Femur (tissue), 1 donor: ENCODE measurements at regions not wholly inside any gene's neighbourhood (a gene's known extent, or its start where the extent isn't known, plus 50 kb on each side); places are given as distances from the start of the nearest gene placed in this dataset.

Source experiments
- DNase-seq: peaks from one replicate; pipeline ENCODE4 v3.0.0-alpha.2; 2017

- no peak for DNase-seq
These were observed 149.5 kb downstream of the BMP4 start for GRCh38 chr14:53807108-53807507.

DNA sequence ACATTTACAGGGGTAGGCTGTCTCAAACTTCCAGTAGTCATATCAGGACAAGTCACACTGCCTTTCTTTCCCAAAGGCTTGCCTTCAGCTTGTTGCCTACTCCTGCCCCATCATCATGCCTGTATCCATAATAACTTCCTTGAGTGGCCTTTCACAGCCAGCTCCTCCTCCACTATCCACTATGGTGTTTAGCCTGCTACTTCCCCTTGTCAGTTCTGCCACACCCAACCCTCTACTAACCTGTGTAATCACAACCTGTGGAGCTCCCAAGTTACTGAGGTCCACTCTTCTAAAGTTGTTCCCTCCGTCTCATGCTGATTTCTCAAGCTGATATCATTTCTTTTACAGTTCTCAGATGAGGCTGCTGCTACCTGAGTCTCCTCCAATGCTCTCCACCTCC lies 159.9 kb downstream of the BMP4 start:
- DNase-seq = no peak

GRCh38 chr14:53793790-53794505 lies 162.7 kb downstream of the BMP4 start:
- no peak for DNase-seq

DNA sequence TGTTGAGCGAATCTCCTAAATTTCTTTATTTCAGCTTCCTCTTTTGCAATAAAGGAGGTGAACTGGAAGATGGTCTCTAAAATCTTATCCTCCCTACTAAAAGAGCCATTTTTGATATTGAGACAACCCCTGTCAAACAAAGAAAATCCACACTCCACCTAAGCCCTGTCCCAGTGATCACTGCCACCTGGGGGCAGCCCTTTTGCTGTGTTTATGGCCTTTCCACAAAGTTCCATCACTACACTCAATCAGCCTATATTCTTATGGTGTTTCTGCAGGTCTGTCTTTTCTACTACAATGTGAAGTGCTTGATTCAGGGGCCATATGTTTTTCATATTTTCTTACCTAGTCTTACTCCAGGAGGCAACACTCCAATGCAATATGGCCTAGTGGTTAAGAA lies 163.7 kb downstream of the BMP4 start:
- no peak for DNase-seq

GRCh38 chr14:53790731-53791500 lies 165.7 kb downstream of the BMP4 start:
- no peak for DNase-seq

- no peak for DNase-seq
These were observed 168.1 kb downstream of the BMP4 start for GRCh38 chr14:53788566-53788965.

- DNase-seq = no peak
These were observed 170.6 kb downstream of the BMP4 start for GRCh38 chr14:53786045-53786444.

DNA sequence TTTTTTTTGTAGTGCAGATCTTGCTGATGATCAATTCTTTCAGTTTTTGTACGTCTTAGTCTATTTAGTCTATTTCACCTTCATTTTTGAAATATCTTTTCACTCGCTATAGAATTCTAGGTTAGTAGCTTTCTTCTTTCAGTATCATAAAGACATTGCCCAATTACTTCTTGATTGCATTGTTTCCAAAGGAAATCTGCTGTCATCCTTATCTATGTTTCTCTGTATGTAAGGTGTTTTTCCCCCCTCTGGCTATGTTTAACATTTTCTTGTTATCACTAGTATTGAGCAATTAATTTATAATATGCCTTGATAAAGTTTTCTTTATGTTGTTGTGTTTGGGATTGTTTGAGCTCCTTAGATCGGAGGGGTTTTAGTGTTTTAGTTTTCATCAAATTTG lies 171.9 kb downstream of the BMP4 start:
- DNase-seq = no peak

GRCh38 chr14:53783256-53783655 lies 173.4 kb downstream of the BMP4 start:
- no peak for DNase-seq

DNA sequence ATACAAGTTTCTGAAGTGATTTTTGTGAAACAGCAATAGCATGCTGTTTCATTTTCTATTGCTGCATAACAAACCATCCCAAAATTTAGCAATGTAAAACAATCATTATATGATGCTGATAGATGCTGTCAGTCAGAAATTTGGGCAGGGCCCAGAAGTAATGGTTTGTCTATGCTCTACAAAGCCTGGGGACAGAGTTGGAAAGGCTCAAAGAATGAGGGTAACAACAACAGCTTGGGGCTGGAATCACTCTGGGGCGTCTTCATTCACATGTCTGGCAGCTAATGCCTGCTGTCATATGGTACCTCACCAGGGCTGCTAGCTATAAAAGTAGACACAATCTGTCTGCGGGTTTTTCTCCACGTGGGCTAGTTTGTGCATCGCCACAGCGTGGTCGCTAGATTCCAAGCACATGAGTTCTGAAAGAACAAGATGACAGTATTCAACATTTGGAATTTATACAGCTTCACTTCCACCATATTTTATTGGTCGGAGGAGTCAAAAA lies 176.5 kb downstream of the BMP4 start:
- no peak for DNase-seq

GRCh38 chr14:53779301-53779700 lies 177.3 kb downstream of the BMP4 start:
- no peak for DNase-seq

GRCh38 chr14:53778263-53778662 lies 178.4 kb downstream of the BMP4 start:
- no peak for DNase-seq

GRCh38 chr14:53772936-53773335 lies 183.7 kb downstream of the BMP4 start:
- DNase-seq = no peak

DNA sequence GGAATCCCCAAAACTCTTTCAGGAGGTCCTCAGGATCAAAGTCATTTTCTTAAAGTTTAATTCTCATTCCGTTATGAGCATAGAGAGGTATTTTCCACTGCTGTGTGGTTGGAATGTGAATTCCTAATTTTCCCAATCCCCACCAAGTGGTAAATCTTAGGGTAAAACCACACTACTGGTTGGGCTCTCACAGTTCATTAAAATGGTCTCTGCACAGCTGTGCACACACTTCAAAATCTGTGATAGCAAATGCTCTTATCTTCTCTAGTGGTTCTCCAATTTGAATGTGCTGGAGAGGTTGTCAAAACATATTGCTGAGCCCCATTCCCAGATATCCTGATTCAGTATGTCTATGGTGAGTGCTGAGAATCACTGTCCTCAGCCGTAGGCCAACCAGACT lies 189.1 kb downstream of the BMP4 start:
- DNase-seq = no peak

DNA sequence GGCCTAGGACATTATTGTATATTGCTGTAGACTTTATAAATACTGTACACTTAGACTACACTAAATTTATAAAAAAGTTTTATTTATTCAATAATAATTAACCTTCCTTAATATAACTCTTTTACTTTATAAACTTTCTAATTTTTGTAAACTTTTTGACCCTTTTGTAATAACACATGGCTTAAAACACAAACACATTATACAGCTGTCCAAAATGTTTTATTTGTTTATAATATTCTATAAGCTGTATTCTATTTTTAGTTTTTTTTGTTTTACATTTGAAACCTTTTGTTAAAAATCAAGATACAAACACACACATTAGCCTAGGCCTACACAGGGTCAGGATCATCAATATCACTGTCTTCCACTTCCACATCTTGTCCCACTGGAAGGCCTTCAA lies 190.0 kb downstream of the BMP4 start:
- DNase-seq = no peak

DNA sequence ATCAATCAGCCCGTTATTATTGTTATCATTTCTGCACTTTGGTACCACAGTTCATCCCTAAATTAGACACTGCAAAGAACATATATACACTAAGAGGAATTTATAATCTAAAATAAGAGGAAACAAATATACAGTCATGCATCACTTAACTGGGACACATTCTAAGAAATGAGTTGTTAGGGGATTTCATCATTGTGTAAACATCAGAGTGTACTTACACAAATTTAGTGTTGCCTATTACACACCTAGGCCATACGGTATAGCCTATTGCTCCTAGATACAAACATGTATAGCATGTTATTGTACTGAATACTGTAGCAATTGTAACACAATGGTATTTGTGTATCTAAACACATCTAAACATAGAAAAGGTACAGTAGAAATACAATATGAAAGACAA lies 190.5 kb downstream of the BMP4 start:
- no peak for DNase-seq

GRCh38 chr14:53764846-53765245 lies 191.8 kb downstream of the BMP4 start:
- DNase-seq = no peak

DNA sequence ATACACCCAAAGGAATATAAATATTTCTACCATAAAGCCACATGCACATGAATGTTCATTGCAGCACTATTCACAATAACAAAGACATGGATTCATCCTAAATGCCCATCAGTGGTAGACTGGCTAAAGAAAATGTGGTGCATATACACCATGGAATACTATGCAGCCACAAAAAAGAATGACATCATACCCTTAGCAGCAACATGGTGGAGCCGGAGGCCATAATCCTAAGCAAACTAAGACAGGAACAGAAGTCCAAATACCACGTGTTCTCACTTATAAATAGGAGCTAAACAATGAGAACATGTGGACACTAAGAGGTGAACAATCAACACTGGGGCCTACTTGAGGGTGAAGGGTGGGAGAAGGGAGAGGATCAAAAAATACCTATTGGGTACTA lies 198.5 kb downstream of the BMP4 start:
- DNase-seq = no peak

DNA sequence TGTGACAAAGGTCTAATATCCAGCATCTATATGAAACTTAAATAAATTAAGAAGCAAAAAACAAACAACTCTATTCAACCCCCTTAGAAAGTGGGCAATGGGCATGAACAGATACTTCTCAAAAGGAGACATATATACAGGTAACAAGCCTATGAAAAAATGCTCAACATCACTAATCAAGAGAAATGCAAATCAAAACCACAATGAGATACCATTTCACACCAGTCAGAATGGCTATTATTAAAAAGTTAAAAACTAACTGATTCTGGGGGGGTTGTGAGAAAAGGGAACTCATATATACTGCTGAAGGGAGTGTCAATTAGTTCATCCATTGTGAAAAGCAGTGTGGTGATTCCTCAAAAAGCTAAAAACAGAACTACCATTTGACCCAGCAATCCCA lies 198.9 kb downstream of the BMP4 start:
- DNase-seq = no peak

- no peak for DNase-seq
These were observed 205.0 kb downstream of the BMP4 start for GRCh38 chr14:53751650-53752049.

GRCh38 chr14:53748691-53749090 lies 207.9 kb downstream of the BMP4 start:
- no peak for DNase-seq

DNA sequence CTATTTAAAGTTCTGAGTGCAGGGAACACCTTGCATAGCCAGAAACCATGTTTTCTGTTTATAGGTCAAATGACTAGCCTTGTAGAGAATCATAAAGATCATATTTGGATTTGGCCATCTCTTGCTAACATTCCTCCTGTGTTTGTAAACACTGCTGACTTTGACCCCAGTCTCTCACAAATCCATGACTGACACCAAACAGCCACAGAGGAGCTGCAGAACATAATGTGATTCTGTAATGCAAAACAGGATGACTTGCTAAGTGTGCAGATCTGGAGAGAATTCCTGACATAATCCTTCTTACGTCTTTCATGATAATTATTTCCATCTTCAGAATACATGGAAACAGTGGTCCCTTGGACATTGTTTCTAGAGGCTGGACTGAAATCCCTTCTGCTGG lies 211.8 kb downstream of the BMP4 start:
- DNase-seq = no peak

DNA sequence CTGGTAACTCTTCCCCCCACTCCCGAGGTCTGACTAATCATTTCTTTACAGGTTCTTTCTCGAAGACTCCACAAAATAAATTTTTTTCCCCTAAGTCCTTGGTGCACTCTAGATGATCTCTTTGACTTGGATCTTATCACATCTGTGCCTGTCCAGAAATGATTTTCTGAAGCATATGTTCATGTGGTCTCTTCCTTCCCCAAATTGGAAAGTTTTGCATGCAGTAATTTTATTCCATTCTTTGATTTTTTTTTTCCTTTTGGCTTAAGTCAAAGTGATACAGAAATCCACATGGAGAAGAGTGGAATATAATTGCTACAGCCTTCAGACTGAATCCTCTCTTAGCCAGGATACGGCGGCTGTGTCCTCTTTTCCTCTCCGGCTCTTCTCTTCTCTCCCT lies 213.3 kb downstream of the BMP4 start:
- DNase-seq = no peak

DNA sequence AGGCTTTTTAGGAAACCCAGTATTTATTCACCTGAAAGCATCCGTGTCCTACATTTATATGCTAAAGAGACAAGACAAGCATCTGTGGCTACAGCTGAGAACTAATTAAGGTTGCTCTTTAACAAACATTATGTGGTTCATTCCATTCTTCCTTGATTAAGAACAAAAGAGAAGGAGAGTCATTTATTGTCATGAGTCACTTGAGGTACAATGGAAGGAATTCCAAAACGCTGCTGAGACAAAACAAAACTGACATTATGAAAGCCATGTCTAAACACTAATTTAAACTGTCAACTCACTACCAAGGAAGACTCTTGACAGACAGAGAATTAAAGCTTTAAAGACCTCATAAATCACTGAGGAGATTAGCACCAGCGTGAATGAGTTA lies 214.4 kb downstream of the BMP4 start:
- DNase-seq = no peak
